Gastroesophageal sphincter (tissue), 3 donors: ENCODE measurements at regions not wholly inside any gene's neighbourhood (a gene's known extent, or its start where the extent isn't known, plus 50 kb on each side); places are given as distances from the start of the nearest gene placed in this dataset.

Experiments used
- EP300 ChIP-seq: sonication (generic); formaldehyde crosslinking; IDR thresholded peaks from one replicate; pipeline ENCODE4 v1.6.1; 2017; ENCODE audit warnings: antibody characterized with exemption, mild to moderate bottlenecking
- POLR2AphosphoS5 ChIP-seq: sonication (generic); formaldehyde crosslinking; IDR thresholded peaks from one replicate; pipeline ENCODE4 v1.6.1; 2017; ENCODE audit warnings: antibody characterized with exemption
- TF ChIP-seq, protein P1 (sequence below), 4 experiments: fragments of 200-600 bp in 2 of 4; fragments of 450-650 bp in 2 of 4; sonication (generic) in 1 of 4; IDR thresholded peaks; one replicate each; pipeline ENCODE4 v1.5.1; 2017 to 2019; ENCODE audit warnings: antibody characterized with exemption in 4 of 4, mild to moderate bottlenecking in 2 of 4, moderate library complexity in 2 of 4

GRCh38 chr12:19737019-19737418, 297.7 kb downstream of the AEBP2 start:
- TF ChIP-seq POLR2AphosphoS5: no peak
- TF ChIP-seq, protein P1, sequence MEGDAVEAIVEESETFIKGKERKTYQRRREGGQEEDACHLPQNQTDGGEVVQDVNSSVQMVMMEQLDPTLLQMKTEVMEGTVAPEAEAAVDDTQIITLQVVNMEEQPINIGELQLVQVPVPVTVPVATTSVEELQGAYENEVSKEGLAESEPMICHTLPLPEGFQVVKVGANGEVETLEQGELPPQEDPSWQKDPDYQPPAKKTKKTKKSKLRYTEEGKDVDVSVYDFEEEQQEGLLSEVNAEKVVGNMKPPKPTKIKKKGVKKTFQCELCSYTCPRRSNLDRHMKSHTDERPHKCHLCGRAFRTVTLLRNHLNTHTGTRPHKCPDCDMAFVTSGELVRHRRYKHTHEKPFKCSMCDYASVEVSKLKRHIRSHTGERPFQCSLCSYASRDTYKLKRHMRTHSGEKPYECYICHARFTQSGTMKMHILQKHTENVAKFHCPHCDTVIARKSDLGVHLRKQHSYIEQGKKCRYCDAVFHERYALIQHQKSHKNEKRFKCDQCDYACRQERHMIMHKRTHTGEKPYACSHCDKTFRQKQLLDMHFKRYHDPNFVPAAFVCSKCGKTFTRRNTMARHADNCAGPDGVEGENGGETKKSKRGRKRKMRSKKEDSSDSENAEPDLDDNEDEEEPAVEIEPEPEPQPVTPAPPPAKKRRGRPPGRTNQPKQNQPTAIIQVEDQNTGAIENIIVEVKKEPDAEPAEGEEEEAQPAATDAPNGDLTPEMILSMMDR (IDR thresholded peaks at IDR 0.05): no peak
- no peak for TF ChIP-seq EP300
